ENCODE measurements at regions not wholly inside any gene's neighbourhood (a gene's known extent, or its start where the extent isn't known, plus 50 kb on each side); places are given as distances from the start of the nearest gene placed in this dataset.
"Not testable (repeated sequence)": the region's sequence is repeated elsewhere in the genome, so short reads cannot be mapped to it uniquely, and the experiment has no call there.

- DNase-seq: no peak
Measured at GRCh38 chrX:112367065-112367464, 284.5 kb upstream of the TRPC5 start.

- no peak for DNase-seq
Measured at GRCh38 chrX:112359906-112360305, 277.3 kb upstream of the TRPC5 start.

- no peak for DNase-seq
Measured at GRCh38 chrX:112355931-112356330, 273.4 kb upstream of the TRPC5 start.

- no peak for DNase-seq
Measured at GRCh38 chrX:112341598-112341997, 259.0 kb upstream of the TRPC5 start.

- DNase-seq: no peak
Measured at GRCh38 chrX:112313201-112313600, 230.6 kb upstream of the TRPC5 start.

- no peak for DNase-seq
Measured at GRCh38 chrX:112306027-112306426, 223.5 kb upstream of the TRPC5 start.

- DNase-seq: no peak
Measured at GRCh38 chrX:112279940-112280339, 197.4 kb upstream of the TRPC5 start.

- no peak for DNase-seq
Measured at GRCh38 chrX:112270991-112271390, 188.4 kb upstream of the TRPC5 start.

- DNase-seq: no peak
Measured at GRCh38 chrX:112266136-112266535, 183.6 kb upstream of the TRPC5 start.

GRCh38 chrX:112259375-112259774 is 176.8 kb upstream of the TRPC5 start:
- no peak for DNase-seq

GRCh38 chrX:112254896-112255295 is 172.3 kb upstream of the TRPC5 start:
- no peak for DNase-seq

- no peak for DNase-seq
Measured at GRCh38 chrX:112247714-112248113, 165.1 kb upstream of the TRPC5 start.

GRCh38 chrX:112235547-112235946 is 153.0 kb upstream of the TRPC5 start:
- DNase-seq: peak; percentile 26

GRCh38 chrX:112233164-112233563 is 150.6 kb upstream of the TRPC5 start:
- DNase-seq: no peak

- DNase-seq: not testable (repeated sequence)
Measured at GRCh38 chrX:112226795-112227194, 144.2 kb upstream of the TRPC5 start.

- DNase-seq: no peak
Measured at GRCh38 chrX:112223391-112223790, 140.8 kb upstream of the TRPC5 start.

GRCh38 chrX:112218388-112218787 is 135.8 kb upstream of the TRPC5 start:
- DNase-seq: no peak

GRCh38 chrX:112211459-112211858 is 128.9 kb upstream of the TRPC5 start:
- no peak for DNase-seq

- no peak for DNase-seq
Measured at GRCh38 chrX:112197840-112198239, 115.3 kb upstream of the TRPC5 start.

GRCh38 chrX:112190646-112191045 is 108.1 kb upstream of the TRPC5 start:
- DNase-seq: no peak

GRCh38 chrX:112181361-112181760 is 98.8 kb upstream of the TRPC5 start:
- not testable (repeated sequence) for DNase-seq

GRCh38 chrX:112164420-112164819 is 81.8 kb upstream of the TRPC5 start:
- DNase-seq: no peak

GRCh38 chrX:112163906-112164305 is 81.3 kb upstream of the TRPC5 start:
- DNase-seq: no peak

GRCh38 chrX:112148397-112148796 is 65.8 kb upstream of the TRPC5 start:
- no peak for DNase-seq

- DNase-seq: no peak
Measured at GRCh38 chrX:112147206-112147605, 64.6 kb upstream of the TRPC5 start.

GRCh38 chrX:112137276-112137675 is 54.7 kb upstream of the TRPC5 start:
- no peak for DNase-seq

All from NCI-H1105 treated with DMSO at 0.1 percent for 48 hours (cell line).